WTC11 (cell line): ENCODE measurements at regions not wholly inside any gene's neighbourhood (a gene's known extent, or its start where the extent isn't known, plus 50 kb on each side); places are given as distances from the start of the nearest gene placed in this dataset.

Experiments used
- ATAC-seq: fragments of 200-7000 bp; cut with Tn5 transposase; 2 replicates; pipeline ENCODE4 v1.10.0; 2021; ENCODE audit warnings: mild to moderate bottlenecking, moderate library complexity
- CTCF ChIA-PET: fragments of 300-600 bp; sonication (Branson Sonifier 250); formaldehyde crosslinking; loops from one replicate; lab custom pipeline; 2021; ENCODE audit warnings: antibody characterized with exemption; lab: Charles Lee
- POLR2A ChIA-PET: fragments of 350-600 bp; sonication (Branson Sonifier 250); formaldehyde crosslinking; loops from one replicate; lab custom pipeline; 2021; ENCODE audit warnings: antibody characterized with exemption; lab: Charles Lee
- DNase-seq: peaks from one replicate; pipeline ENCODE4 v3.0.0; 2021; ENCODE audit warnings: low spot score
- H3K27ac Mint-ChIP-seq: 2 replicates; pipeline ENCODE4 v1.8.0; 2021; ENCODE audit warnings: mixed read lengths
- H3K27me3 Mint-ChIP-seq: 2 replicates; pipeline ENCODE4 v1.8.0; 2021; ENCODE audit warnings: low read depth, mild to moderate bottlenecking, moderate library complexity, mixed read lengths
- H3K36me3 Mint-ChIP-seq: 2 replicates; pipeline ENCODE4 v1.8.0; 2021; ENCODE audit warnings: mixed read lengths
- H3K4me1 Mint-ChIP-seq: 2 replicates; pipeline ENCODE4 v1.8.0; 2022; ENCODE audit warnings: mixed read lengths
- H3K4me3 Mint-ChIP-seq: 2 replicates; pipeline ENCODE4 v1.8.0; 2021; ENCODE audit warnings: mild to moderate bottlenecking, moderate library complexity, mixed read lengths
- H3K9me3 Mint-ChIP-seq: 2 replicates; pipeline ENCODE4 v1.8.0; 2021; ENCODE audit warnings: mixed read lengths
- AFF4 ChIP-seq: sonication (generic); formaldehyde crosslinking; IDR thresholded peaks from 2 replicates; pipeline ENCODE4 v1.8.1; 2023; ENCODE audit warnings: mild to moderate bottlenecking, missing genetic modification reagents, borderline replicate concordance
- CTCF ChIP-seq: fragments of 200-600 bp; IDR thresholded peaks from 2 replicates; pipeline ENCODE4 v1.8.0; 2022; ENCODE audit warnings: antibody characterized with exemption
- FOXK1 ChIP-seq: sonication (generic); formaldehyde crosslinking; IDR thresholded peaks from 2 replicates; pipeline ENCODE4 v1.8.0; 2022; ENCODE audit warnings: mild to moderate bottlenecking, moderate library complexity, missing genetic modification reagents
- GABPB1 ChIP-seq: sonication (generic); formaldehyde crosslinking; IDR thresholded peaks from 2 replicates; pipeline ENCODE4 v1.8.1; 2023; ENCODE audit warnings: mild to moderate bottlenecking, missing genetic modification reagents
- GRHL2 ChIP-seq: fragments of 250-450 bp; sonication (Bioruptor Pico); IDR thresholded peaks from 2 replicates; pipeline ENCODE4 v1.8.0; 2022; ENCODE audit warnings: mild to moderate bottlenecking, moderate library complexity; ENCODE audit not compliant: insufficient replicate concordance, severe bottlenecking
- IRF2 ChIP-seq: sonication (generic); formaldehyde crosslinking; IDR thresholded peaks from 2 replicates; pipeline ENCODE4 v1.8.0; 2022; ENCODE audit warnings: low read depth, missing genetic modification reagents, borderline replicate concordance
- NR2C2 ChIP-seq: sonication (generic); formaldehyde crosslinking; IDR thresholded peaks from 2 replicates; pipeline ENCODE4 v1.8.0; 2022; ENCODE audit warnings: mild to moderate bottlenecking, missing genetic modification reagents
- OVOL2 ChIP-seq: fragments of 250-450 bp; sonication (Bioruptor Pico); IDR thresholded peaks from 2 replicates; pipeline ENCODE4 v1.9.0; 2021; ENCODE audit warnings: mild to moderate bottlenecking, borderline replicate concordance
- RELA ChIP-seq: sonication (generic); formaldehyde crosslinking; IDR thresholded peaks from 2 replicates; pipeline ENCODE4 v1.8.1; 2022; ENCODE audit warnings: missing genetic modification reagents, mild to moderate bottlenecking, borderline replicate concordance
- RORB ChIP-seq: fragments of 250-450 bp; sonication (Bioruptor Pico); IDR thresholded peaks from 2 replicates; pipeline ENCODE4 v1.9.0; 2021; ENCODE audit warnings: mild to moderate bottlenecking
- SMAD3 ChIP-seq: sonication (generic); formaldehyde crosslinking; IDR thresholded peaks from 2 replicates; pipeline ENCODE4 v1.8.0; 2022; ENCODE audit warnings: missing genetic modification reagents, mild to moderate bottlenecking, borderline replicate concordance
- TCF7 ChIP-seq: sonication (generic); formaldehyde crosslinking; IDR thresholded peaks from 2 replicates; pipeline ENCODE4 v1.8.0; 2022; ENCODE audit warnings: mild to moderate bottlenecking, low read depth, missing genetic modification reagents, moderate library complexity
- TP53 ChIP-seq: sonication (generic); formaldehyde crosslinking; IDR thresholded peaks from 2 replicates; pipeline ENCODE4 v1.8.1; 2023; ENCODE audit warnings: mild to moderate bottlenecking, missing genetic modification reagents
- ZBTB21 ChIP-seq: sonication (generic); formaldehyde crosslinking; IDR thresholded peaks from 2 replicates; pipeline ENCODE4 v1.8.1; 2023; ENCODE audit warnings: mild to moderate bottlenecking, missing genetic modification reagents, borderline replicate concordance
- ZNF281 ChIP-seq: sonication (generic); formaldehyde crosslinking; IDR thresholded peaks from 2 replicates; pipeline ENCODE4 v1.8.0; 2023; ENCODE audit warnings: mild to moderate bottlenecking, missing genetic modification reagents
- ZNF317 ChIP-seq: sonication (generic); formaldehyde crosslinking; IDR thresholded peaks from 2 replicates; pipeline ENCODE4 v1.8.1; 2023; ENCODE audit warnings: low read depth, mild to moderate bottlenecking, moderate library complexity, missing genetic modification reagents, borderline replicate concordance
- ZNF532 ChIP-seq: fragments of 250-450 bp; sonication (Bioruptor Pico); IDR thresholded peaks from 2 replicates; pipeline ENCODE4 v1.9.0; 2021; ENCODE audit warnings: mild to moderate bottlenecking, borderline replicate concordance
- ZNF671 ChIP-seq: fragments of 250-450 bp; sonication (Bioruptor Pico); IDR thresholded peaks from 2 replicates; pipeline ENCODE4 v1.8.0; 2021; ENCODE audit warnings: mild to moderate bottlenecking
- TF ChIP-seq, protein P1 (sequence below): sonication (generic); formaldehyde crosslinking; IDR thresholded peaks from 2 replicates; pipeline ENCODE4 v1.8.1; 2023; ENCODE audit warnings: mild to moderate bottlenecking, missing genetic modification reagents, moderate library complexity

GRCh38 chr20:22928679-22929078 lies 106.4 kb upstream of the SSTR4 start:
- no peaks in the 10 kb centered on the region for H3K36me3 Mint-ChIP-seq
- ChIA-PET CTCF (interaction anchor here (0.6 kb wide), 1 partner anchor 46 kb away, joined by 3 read pairs; no protein-coding TSS in a partner anchor), POLR2A (no interaction called here)

GRCh38 chr20:22929661-22930060 lies 105.5 kb upstream of the SSTR4 start:
- Mint-ChIP-seq H3K9me3 (no peaks in the 10 kb centered on the region), H3K4me3 (no peak overlapping the region), H3K27ac (no peak overlapping the region), H3K4me1 (no peaks in the 10 kb centered on the region)
- POLR2A ChIA-PET, result no interaction called here
- TF ChIP-seq RORB (no peak), NR2C2 (CRISPR knock-in tag) (no peak), ZBTB21 (CRISPR knock-in tag) (no peak), AFF4 (CRISPR knock-in tag) (no peak), RELA (CRISPR knock-in tag) (no peak), FOXK1 (no peak), ZNF671 (CRISPR knock-in tag) (no peak), TP53 (CRISPR knock-in tag) (no peak), GABPB1 (CRISPR knock-in tag) (no peak), OVOL2 (CRISPR knock-in tag) (no peak), GRHL2 (CRISPR knock-in tag) (no peak), SMAD3 (CRISPR knock-in tag) (no peak), ZNF281 (CRISPR knock-in tag) (no peak), CTCF (no peak)
- TF ChIP-seq, protein P1, sequence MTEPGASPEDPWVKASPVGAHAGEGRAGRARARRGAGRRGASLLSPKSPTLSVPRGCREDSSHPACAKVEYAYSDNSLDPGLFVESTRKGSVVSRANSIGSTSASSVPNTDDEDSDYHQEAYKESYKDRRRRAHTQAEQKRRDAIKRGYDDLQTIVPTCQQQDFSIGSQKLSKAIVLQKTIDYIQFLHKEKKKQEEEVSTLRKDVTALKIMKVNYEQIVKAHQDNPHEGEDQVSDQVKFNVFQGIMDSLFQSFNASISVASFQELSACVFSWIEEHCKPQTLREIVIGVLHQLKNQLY (CRISPR knock-in tag), result no peak
- TF ChIP-seq, all 79 proteins: peak for 0
- CTCF ChIA-PET, result no interaction called here
- DNase-seq (no peak), ATAC-seq (no peak)
- H3K36me3 Mint-ChIP-seq, result no peaks in the 10 kb centered on the region
- H3K27me3 Mint-ChIP-seq, result no peaks in the 10 kb centered on the region; the same call in 1 of the 2 replicates

More at GRCh38 chr20:22928679-22929078, 106.4 kb upstream of the SSTR4 start:
- no peak overlapping the region for H3K4me3 Mint-ChIP-seq
- TF ChIP-seq ZNF532 (CRISPR knock-in tag) (no peak), ZNF317 (no peak), IRF2 (no peak), TCF7 (no peak), RORB (no peak)
- TF ChIP-seq, all 79 proteins: peak for 0
- Mint-ChIP-seq H3K27ac (no peak overlapping the region), H3K9me3 (no peaks in the 10 kb centered on the region), H3K27me3 (no peaks in the 10 kb centered on the region; the same call in 1 of the 2 replicates), H3K4me1 (no peaks in the 10 kb centered on the region)
- DNase-seq (no peak), ATAC-seq (no peak)
